ENCODE measurements at regions not wholly inside any gene's neighbourhood (a gene's known extent, or its start where the extent isn't known, plus 50 kb on each side); places are given as distances from the start of the nearest gene placed in this dataset.
"Not testable (repeated sequence)": the region's sequence is repeated elsewhere in the genome, so short reads cannot be mapped to it uniquely, and the experiment has no call there.

- peak; percentile 27 for DNase-seq (ENCODE audit: low spot score)
These were observed 82.5 kb downstream of the POTEH start for GRCh38 chr22:15772337-15772736.

DNA sequence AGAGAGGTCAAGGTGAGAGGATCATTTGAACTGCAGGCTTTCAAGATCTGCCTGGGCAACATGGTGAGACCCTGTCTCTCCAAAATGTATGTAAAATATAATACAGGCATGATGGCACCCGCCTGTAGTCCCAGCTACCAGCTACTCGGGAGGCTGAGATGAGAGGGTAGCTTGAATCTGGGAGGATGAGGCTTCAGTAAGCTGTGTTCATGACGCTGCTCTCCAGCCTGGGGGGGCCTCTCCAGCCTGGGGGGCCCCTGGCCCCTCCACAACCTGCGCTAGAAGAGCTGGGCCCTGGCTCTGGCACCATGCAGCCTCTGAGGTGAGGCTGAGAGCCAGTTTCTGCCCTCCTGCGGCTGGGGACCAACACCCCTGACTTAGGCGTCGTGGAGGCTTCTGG lies 85.3 kb downstream of the POTEH start:
- DNase-seq (ENCODE audit: low spot score): not testable (repeated sequence)

DNA sequence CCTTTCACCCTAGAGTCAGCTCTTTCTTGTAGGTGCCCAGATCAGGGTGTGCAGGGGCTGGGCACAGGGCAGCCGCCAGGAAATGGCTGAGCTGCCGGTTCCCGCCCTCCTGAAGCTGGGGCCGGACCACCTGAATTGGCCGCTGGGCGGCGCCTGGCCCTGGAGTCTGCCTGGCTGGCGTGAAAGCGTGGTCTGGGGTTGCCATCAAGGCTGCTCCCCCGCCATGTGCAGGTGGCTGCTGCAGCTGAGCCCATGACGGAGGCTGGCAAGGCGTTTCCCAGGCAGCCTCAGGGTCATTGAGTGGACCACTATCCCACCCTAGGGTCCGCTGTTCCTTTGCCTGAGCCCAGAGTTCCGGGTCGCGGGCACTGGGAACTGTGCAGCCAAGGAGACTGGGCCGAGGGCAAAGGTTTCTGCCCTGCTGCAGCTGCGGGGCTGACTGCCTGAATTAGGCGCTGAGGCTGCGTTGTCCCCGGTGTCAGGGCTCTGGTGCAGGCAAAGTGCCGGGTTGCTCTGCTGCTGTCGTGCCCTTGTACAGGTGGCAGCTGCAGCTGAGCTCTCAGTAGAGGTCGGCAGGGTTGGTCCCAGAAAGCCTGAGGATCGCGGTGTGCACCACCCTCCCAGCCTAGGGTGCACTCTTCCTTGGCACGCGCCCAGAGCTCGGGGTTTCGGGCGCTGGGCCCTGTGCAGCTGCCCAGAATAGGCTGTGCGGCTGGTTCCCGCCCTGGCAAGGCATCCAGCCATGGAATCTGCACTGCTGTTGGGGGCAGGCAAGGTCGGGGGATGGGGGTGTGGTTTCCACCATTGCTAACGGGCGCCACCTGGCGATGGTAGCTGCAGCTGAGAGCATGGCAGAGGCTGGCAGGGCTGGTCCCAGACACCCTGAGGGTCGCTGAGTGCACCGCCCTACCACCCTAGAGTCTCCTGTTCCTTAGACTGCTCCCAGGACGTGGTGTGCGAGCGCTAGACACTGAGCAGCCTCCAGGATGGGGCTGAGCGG lies 86.1 kb downstream of the POTEH start:
- peak; percentile 84 for DNase-seq (ENCODE audit: low spot score)

DNA sequence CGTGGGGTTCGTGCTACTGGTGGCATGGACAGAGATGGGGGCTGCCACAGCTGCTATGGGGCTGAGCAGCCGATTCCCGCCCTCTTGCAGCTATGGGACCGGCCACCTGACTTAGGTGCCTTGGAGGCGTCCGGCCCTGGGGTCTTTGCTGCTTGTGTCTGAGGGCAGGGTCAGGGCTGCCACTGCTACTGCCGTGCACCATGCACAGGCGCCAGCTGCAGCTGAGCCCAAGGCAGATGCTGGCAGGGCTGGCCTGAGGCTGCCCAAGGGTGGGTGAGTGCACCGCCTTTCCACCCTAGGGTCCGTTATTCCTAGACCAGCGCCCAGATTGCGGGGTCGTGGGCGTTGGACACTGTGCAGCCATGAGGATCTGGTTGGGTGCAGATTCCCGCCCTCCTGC lies 86.9 kb downstream of the POTEH start:
- not testable (repeated sequence) for DNase-seq (ENCODE audit: low spot score)

DNA sequence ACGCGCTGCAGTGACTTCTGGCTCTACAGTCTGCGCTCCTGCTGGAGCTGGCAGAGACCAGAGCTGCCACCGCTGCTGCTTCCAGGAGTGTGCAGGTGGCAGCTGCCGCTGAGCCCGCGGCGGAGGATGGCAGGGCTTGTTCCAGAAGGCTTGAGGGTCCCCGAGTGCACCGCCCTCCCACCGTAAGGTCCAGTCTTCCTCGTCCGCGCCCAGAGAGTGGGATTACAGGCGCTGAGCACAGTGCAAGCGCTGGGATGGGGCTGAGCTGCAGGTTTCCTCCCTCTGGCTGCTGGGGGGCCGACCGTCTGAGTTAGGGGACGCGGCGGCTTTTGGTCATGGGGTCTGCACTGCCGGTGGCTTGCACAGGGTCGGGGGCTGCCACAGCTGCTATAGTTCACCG lies 87.3 kb downstream of the POTEH start:
- DNase-seq (ENCODE audit: low spot score): not testable (repeated sequence)

DNA sequence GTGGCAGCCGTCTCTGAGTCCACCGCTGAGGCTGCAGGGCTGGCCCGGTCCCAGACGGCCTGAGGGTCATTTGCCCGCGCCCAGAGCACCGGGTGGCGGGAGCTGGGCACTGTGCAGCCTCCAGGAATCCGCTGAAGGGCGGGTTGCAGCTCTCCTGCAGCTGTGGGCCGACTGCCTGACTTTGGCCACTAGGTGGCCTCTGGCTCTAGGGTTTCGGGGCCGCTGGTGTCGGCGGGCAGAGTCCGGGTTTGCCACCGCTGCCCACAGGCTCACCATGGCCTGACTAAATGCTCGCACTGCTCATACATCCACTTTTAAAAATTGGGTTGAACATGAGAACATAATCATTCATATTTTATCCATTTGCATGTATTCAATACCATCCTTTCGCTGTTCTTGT lies 87.7 kb downstream of the POTEH start:
- not testable (repeated sequence) for DNase-seq (ENCODE audit: low spot score)

- not testable (repeated sequence) for DNase-seq (ENCODE audit: low spot score)
These were observed 88.5 kb downstream of the POTEH start for GRCh38 chr22:15778366-15778765.

GRCh38 chr22:15781652-15782051 lies 91.8 kb downstream of the POTEH start:
- DNase-seq (ENCODE audit: low spot score): not testable (repeated sequence)

DNA sequence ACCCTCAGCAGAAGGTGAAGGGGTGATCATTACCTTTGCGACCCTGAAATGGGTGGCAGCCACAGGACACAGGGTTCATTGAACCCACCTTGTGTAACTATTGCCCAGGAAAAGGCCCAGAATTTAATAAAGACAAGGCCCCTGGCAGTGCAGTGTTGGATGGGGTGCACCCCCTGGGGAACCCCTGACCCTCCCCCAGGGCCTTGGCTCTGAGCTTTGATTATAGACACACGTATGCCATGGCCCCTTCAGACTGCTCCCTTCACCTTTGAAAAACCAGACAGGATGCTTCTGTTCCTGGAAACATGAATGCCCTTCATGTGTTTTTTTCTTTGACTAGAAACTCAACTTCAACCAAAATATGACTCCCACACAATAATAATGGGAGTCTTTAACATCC lies 93.1 kb downstream of the POTEH start:
- DNase-seq (ENCODE audit: low spot score): not testable (repeated sequence)

DNA sequence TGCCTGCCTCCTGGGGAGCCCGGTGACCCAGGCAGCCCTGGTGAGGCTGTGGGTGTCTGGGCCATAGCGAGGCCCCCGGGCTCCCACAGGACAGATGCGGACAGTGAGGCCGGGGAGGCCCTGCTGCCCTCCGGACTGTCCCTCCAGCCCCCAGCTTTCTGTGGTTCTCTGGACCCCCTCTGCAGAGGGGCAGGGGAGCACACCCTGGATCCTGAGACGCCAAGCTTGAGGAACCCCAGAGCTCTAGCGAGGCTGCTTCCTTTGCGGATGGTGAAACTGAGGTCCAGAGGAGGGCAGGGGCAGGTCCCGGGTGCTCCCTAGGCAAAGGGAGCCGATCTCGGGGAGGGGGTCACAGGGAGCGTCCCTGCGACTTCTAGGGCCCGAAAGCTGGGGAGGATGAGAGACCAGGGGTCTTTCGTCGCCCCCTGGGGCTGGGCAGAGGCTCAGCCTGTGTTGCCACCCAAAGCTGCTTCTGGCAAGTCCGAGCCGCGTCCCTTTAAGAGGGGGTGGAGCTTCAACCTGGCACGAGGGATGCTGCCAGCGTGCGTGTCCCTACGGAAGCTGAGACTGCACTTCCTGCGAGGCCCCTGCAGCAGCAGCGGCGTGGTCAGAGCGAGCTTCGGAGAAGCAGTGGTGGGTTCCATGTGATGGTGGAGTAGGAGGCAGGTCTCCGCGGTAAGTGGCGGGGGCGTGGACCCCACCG lies 94.7 kb downstream of the POTEH start:
- not testable (repeated sequence) for DNase-seq (ENCODE audit: low spot score)

DNA sequence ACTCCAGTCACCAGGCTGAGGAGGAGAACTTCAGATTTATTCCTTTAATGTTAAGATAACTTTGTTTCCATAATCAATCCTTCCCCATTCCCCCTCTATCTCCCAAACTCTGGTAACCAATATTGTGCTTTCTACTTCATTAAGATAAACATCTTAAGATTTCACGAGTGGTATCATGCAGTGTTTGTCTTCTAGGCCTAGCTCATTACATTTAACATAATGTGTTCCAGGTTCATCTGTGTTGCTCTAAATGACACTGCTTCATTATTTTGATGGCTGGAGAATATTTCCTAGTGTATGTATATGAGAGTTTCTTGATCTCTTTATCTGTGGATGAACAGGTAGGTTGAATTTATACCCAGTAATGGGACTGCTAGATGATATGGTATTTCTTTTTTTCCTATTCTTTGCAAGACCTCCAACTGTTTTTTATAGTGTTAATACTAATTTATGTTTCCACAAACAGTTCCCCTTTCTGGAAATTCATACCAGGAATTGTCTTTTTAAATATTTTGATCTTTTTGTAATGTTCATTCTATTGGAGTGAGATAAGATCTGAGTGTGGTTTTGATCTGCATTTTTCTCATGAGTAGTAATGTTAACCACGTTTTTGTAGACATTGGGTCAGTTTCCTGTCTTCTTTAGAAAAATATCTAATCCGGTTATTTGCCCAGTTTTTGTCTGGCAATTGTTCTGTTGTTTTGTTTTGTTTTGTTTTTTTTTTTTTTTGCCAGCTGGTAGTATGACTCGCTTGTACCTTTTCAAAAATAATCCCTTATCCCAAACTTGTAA lies 97.3 kb downstream of the POTEH start:
- DNase-seq (ENCODE audit: low spot score): peak; percentile 8

- DNase-seq (ENCODE audit: low spot score): not testable (repeated sequence)
These were observed 101.7 kb downstream of the POTEH start for GRCh38 chr22:15791557-15791956.

GRCh38 chr22:15799935-15800334 lies 110.1 kb downstream of the POTEH start:
- DNase-seq (ENCODE audit: low spot score): not testable (repeated sequence)

DNA sequence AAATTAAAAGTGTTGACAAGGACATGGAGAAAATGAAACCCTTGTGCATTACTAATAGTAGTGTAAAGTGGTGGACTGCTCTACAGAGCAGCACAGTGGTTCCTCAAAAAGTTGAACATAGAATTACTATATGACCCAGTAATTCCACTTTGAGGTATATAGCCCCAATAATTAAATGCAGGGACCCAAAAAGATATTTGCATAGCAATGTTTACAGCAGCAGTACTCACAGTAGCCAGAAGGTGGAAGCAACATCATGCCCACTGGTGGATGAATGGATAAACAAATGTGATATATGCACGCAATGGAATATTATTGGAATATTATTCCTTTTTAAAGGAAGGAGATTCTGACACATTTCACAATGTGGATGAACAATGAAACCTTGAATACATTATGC lies 121.3 kb downstream of the POTEH start:
- DNase-seq (ENCODE audit: low spot score): not testable (repeated sequence)

- not testable (repeated sequence) for DNase-seq (ENCODE audit: low spot score)
These were observed 126.0 kb downstream of the POTEH start for GRCh38 chr22:15815783-15816182.

DNA sequence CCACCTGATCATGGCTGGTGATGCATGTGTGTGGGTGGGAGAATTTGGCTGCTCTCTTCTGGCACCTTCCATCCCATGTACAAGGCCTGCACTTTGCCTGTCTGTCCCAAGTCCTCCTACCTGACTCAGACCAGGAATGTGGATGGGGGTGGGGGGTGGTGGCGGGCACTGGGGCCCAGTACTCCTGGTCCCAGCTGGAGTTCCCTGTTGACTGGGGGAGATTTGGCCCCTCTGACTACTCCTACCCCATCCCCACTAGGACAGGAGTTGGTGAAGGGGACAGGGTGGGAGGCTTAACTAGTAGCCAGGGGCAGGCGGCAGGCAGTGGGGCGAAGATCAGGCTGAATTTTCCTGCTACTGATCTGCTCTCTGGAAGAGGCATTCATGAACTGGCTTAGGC lies 126.6 kb downstream of the POTEH start:
- DNase-seq (ENCODE audit: low spot score): not testable (repeated sequence)

DNA sequence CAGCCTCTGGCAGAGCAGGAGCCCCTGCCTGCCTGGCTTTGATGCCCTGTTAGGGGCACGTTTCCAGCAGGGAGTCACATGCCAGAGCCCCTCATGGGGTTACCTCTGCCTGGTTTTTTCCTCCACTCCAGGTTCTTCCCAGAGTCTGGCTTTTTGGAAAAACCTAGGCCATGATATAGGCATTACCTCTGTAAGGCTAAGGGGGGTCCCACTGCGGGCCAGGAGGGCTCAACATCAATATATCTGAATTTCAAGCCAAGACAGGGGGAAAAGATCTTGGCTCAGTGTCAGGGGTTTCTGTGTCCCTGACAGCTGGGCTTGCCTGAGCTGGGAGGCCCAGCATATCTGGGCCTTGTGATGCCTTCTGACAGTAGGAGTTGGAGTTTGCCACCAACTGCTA lies 127.4 kb downstream of the POTEH start:
- DNase-seq (ENCODE audit: low spot score): not testable (repeated sequence)

DNA sequence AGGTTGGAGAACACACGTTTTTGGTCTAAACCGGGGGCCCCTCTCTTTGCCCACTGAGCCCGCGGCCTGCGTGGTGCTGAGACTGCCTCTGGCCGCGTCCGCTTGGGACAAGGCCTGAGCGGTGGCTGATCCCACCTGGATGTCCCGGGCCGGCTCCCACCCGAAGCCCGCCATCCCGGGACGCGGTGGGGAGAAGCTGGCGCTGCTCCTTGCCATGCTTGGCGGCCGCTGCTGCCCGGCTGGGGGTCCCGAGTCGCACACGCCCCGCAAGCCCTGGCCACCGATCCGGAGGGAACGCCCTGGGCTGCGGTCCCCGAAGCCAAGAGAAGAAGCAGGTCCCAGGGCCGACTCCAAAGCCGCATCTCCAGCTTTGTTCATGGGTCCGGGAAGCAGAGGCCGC lies 130.1 kb downstream of the POTEH start:
- DNase-seq (ENCODE audit: low spot score): not testable (repeated sequence)

- DNase-seq (ENCODE audit: low spot score): not testable (repeated sequence)
These were observed 131.3 kb downstream of the POTEH start for GRCh38 chr22:15821088-15821487.

GRCh38 chr22:15822001-15822400 lies 132.2 kb downstream of the POTEH start:
- not testable (repeated sequence) for DNase-seq (ENCODE audit: low spot score)

DNA sequence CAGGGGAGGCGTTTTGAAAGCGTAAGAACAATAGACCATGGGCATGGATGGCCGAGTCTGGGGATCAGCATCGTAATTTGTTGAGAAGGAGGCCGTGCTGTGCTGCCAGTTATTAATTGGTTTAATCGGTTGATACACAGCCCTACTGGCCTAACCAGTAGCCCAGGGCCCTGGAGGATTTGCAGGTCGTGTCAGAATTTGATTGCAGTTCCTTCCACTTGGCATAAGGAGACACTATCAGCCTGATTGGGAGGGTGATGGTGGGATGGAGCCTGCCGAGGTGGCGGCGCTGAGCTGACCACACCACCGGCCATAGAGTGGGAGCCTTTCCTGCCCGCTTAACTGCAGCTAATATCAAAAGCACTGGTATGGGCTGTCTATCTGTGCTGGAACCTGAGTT lies 133.4 kb downstream of the POTEH start:
- not testable (repeated sequence) for DNase-seq (ENCODE audit: low spot score)

DNA sequence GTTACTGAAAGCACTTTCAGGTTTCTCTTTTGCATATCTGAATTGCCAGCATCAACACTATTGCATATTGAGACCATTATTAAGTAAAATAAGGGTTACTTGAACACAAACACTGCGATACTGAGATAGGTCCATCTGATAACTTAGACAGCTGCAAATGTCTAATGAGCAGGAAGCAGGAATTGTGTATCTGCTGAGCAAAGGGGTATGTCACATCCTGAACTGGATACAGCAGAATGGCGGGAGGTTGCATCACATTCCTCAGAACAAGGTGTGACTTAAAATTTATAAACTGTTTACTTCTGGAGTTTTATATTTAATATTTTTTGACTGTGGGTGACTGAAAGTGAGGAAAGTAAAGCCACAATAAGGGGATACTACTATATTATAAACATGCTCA lies 142.4 kb downstream of the POTEH start:
- not testable (repeated sequence) for DNase-seq (ENCODE audit: low spot score)

Data from SK-N-DZ (cell line).